ES-I3 (cell line): ENCODE measurements at regions not wholly inside any gene's neighbourhood (a gene's known extent, or its start where the extent isn't known, plus 50 kb on each side); places are given as distances from the start of the nearest gene placed in this dataset.

Source experiments
- H3K36me3 ChIP-seq: 2 replicates; pipeline ENCODE4 v1.6.1; 2013; ENCODE audit warnings: mild to moderate bottlenecking, low read length, control low read depth, moderate library complexity; ENCODE audit not compliant: insufficient read depth
- H3K4me1 ChIP-seq: 2 replicates; pipeline ENCODE4 v1.6.1; 2013; ENCODE audit warnings: mild to moderate bottlenecking, control low read depth, low read length; ENCODE audit not compliant: insufficient read depth
- H3K9ac ChIP-seq: 2 replicates; pipeline ENCODE4 v1.6.1; 2013; ENCODE audit warnings: low read depth, mild to moderate bottlenecking, low read length, moderate library complexity
- H3K9me3 ChIP-seq: 2 replicates; pipeline ENCODE4 v1.6.1; 2013; ENCODE audit warnings: mild to moderate bottlenecking, low read length, moderate library complexity; ENCODE audit not compliant: control insufficient read depth, insufficient read depth

DNA sequence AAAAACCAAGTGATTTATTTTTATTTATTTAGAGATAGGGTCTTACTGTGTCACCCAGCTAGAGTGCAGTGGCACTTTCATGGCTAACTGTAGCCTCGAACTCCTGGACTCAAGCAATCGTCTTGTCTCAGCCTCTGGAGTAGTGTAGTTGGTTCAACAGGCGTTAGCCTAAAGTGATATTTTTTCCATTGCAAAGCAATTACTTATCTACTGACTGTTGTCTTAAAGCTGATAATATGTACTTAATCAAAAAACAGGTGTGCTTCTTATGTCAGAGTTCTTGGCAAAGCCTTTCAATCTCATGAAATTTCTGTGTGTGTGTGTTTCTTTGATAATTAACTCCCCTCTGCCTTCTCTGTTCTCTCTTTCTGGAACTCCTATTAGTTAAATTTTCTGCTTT, 62.4 kb upstream of the DUSP10 start:
- Histone ChIP-seq H3K9me3 (0 out of 2 replicates have a peak, but pooled peaks cover 5% of the 10 kb centered on the region), H3K9ac (no peak overlapping the region), H3K4me1 (peaks cover 15% of the 10 kb centered on the region), H3K36me3 (no peaks in the 10 kb centered on the region)

GRCh38 chr1:221801773-221802516, 60.1 kb upstream of the DUSP10 start:
- Histone ChIP-seq H3K36me3 (no peaks in the 10 kb centered on the region), H3K4me1 (peaks cover 15% of the 10 kb centered on the region), H3K9ac (no peak overlapping the region), H3K9me3 (0 out of 2 replicates have a peak, but pooled peaks cover 5% of the 10 kb centered on the region)

DNA sequence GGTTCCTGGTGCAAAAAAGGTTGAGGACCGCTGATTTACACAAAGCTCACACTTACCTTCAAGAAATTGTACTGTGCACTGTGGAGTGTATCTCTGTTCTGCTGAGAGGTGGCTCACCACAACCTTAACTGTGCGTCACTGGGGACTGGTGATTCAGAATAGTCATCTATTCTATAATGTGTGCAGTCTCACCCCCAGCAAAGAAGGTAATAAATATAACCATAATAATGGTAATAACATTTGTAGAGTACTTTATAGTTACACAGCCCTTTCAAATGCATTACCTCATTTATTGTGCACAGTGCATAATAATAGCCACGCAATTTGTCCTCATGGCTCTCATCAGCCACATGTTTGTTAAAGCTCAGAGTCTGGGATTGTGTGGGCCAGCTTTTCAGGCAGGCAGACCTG, 59.4 kb upstream of the DUSP10 start:
- peaks cover 15% of the 10 kb centered on the region for H3K4me1 ChIP-seq
- peaks cover 9% of the 10 kb centered on the region; the same call in 1 of the 2 replicates for H3K9me3 ChIP-seq
- no peak overlapping the region for H3K9ac ChIP-seq
- no peaks in the 10 kb centered on the region for H3K36me3 ChIP-seq

- H3K36me3 ChIP-seq = no peaks in the 10 kb centered on the region
- H3K9me3 ChIP-seq = peaks cover 9% of the 10 kb centered on the region; the same call in 1 of the 2 replicates
- H3K4me1 ChIP-seq = peaks cover 15% of the 10 kb centered on the region
- no peak overlapping the region for H3K9ac ChIP-seq
Measured at GRCh38 chr1:221800831-221801230, 58.9 kb upstream of the DUSP10 start.

GRCh38 chr1:221797506-221797905, 55.6 kb upstream of the DUSP10 start:
- H3K36me3 ChIP-seq = no peaks in the 10 kb centered on the region
- peaks cover 9% of the 10 kb centered on the region; the same call in 1 of the 2 replicates for H3K9me3 ChIP-seq
- H3K9ac ChIP-seq = no peak overlapping the region
- H3K4me1 ChIP-seq = peaks cover 12% of the 10 kb centered on the region

DNA sequence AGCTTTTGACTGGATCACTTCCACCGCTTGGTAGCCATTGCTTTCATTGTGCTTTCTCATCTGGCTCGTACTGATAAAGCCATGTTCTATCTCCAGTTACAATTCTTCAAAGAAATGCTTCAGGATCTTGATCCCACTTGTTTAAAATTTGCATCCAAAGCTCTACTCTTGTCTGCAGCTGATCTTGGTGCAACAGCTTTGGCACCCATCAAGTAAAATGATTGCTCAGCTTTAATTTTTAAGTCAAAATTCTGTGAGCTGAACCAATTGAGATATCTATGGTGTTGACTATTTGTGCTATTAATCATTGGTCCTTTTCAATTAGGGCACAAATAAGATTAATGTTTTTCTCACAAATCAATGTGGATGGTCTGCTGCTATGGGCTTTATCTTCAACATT, 54.8 kb upstream of the DUSP10 start:
- Histone ChIP-seq H3K36me3 (no peaks in the 10 kb centered on the region), H3K9ac (no peak overlapping the region), H3K4me1 (peaks cover 5% of the 10 kb centered on the region; the same call in 1 of the 2 replicates), H3K9me3 (peaks cover 9% of the 10 kb centered on the region; the same call in 1 of the 2 replicates)

DNA sequence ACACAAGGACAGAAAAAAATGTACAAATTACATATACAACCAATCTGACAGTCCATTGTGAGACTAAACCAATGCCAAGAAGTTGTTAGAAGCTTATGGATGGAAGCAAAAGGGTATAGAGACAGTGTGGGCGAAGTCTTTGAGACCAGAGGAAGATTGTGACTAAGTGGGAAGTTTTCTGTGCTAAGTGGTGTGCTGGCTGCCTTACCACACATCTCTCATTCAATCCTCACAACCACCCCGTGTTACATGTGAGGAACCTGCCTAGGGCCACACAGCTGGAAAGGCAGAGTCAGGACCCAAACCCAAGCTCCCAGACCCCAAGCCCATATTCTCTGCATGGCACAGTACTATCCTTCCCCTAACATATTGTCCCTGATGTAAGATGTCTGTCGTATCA, 53.5 kb upstream of the DUSP10 start:
- H3K36me3 ChIP-seq = no peaks in the 10 kb centered on the region
- H3K9ac ChIP-seq = no peak overlapping the region
- no peaks in the 10 kb centered on the region for H3K4me1 ChIP-seq
- H3K9me3 ChIP-seq = peaks cover 9% of the 10 kb centered on the region; the same call in 1 of the 2 replicates

- Histone ChIP-seq H3K9me3 (peaks cover 9% of the 10 kb centered on the region; the same call in 1 of the 2 replicates), H3K9ac (no peak overlapping the region), H3K4me1 (no peaks in the 10 kb centered on the region), H3K36me3 (no peaks in the 10 kb centered on the region)
Measured at GRCh38 chr1:221794935-221795334, 53.0 kb upstream of the DUSP10 start.

GRCh38 chr1:221794079-221794670, 52.3 kb upstream of the DUSP10 start:
- H3K36me3 ChIP-seq = no peaks in the 10 kb centered on the region
- H3K9ac ChIP-seq = no peak overlapping the region

DNA sequence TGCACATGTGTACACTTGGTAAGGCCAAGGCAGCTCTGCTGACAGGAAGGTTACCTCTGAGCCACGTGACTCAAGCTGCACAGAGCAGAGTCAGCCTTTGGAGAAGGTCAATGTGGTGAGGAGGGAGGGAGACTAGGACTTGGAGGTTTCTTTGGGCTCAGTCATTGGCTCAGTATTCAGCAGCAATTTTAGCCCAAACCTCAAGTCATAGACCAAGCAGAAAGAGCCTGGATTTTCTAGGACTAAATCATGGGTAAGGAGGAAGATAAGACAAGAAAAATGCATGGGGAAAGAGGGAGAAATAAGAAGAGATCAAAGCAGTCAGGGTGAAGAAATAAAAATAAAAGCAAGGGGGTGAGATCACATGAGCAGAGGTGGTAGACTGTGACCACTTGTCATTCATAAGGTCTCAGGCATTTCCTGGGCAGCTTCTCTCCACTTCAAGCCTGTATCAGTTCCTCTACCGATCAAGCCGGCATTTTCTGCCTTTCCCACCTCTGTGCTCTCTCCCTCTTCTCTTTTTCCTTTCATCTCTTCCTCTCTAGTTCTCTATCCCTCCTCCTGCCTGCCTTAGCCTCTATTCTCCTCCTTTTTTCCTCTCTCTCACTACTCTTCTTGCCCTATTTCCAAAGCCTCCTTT, 51.7 kb upstream of the DUSP10 start:
- H3K9ac ChIP-seq = no peak overlapping the region
- no peaks in the 10 kb centered on the region for H3K36me3 ChIP-seq
- H3K4me1 ChIP-seq = no peaks in the 10 kb centered on the region
- peaks cover 4% of the 10 kb centered on the region; the same call in 1 of the 2 replicates for H3K9me3 ChIP-seq

More at GRCh38 chr1:221794079-221794670, 52.3 kb upstream of the DUSP10 start:
- Histone ChIP-seq H3K9me3 (peaks cover 4% of the 10 kb centered on the region; the same call in 1 of the 2 replicates), H3K4me1 (no peaks in the 10 kb centered on the region)

DNA sequence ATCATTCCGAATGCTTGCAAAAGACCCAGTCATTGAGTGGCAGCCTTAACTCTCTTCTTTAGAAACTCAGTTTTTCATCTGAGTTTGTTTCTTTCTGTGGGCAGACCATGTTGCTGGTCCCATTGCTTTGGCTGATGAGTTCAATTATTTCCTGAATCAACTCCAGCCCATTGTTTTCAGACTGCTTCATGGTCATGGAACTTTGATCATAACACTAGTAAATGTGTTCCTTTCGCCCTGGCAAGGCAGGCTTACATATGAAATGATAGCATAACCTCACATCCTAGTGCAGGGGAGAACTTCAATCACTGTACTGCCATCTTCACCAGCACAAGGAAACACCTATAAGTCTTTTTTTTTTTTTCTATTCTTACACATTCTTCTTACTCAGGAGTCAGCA, 50.0 kb upstream of the DUSP10 start:
- peaks cover 4% of the 10 kb centered on the region; the same call in 1 of the 2 replicates for H3K9me3 ChIP-seq
- no peaks in the 10 kb centered on the region for H3K36me3 ChIP-seq
- no peak overlapping the region for H3K9ac ChIP-seq
- no peaks in the 10 kb centered on the region for H3K4me1 ChIP-seq
